LNCAP (cell line): ENCODE measurements at regions not wholly inside any gene's neighbourhood (a gene's known extent, or its start where the extent isn't known, plus 50 kb on each side); places are given as distances from the start of the nearest gene placed in this dataset.

Source experiments
- CTCF ChIP-seq: fragments of 450-650 bp; IDR thresholded peaks from 2 replicates; pipeline ENCODE4 v1.5.1; 2017; ENCODE audit warnings: mild to moderate bottlenecking

DNA sequence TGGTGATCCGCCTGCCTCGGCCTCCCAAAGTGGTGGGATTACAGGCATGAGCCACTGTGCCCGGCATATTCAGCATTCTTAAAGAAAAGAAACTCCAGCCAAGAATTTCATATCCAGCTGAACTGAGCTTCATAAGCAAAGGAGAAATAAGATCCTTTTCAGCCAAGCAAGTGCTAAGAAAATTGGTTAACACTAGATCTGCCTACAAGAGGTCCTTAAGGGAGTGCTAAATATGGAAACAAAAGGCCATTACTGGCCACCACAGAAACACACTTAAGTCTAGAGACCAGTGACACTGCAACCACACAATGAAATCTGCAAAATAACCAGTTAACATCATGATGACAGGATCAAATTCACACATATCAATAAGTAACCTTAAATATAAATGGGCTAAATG, 331.5 kb downstream of the MAN2A1 start:
- no peak for TF ChIP-seq CTCF

DNA sequence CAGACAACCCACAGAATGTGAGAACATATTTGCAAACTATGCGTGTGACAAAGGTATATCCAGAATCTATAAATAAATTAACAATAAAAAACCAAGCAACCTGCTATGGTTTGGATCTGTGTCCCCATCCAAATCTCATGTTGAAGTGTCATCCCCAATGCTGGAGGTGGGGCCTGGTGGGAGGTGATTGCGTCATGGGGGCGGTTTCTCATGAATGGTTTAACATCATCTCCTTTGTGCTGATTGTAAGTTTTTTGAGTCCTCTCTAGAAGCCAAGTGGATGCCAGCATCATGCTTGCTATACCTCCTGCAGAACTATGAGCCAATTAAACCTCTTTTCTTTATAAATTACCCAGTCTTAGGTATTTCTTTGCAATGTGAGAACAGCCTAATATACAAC, 335.4 kb downstream of the MAN2A1 start:
- TF ChIP-seq CTCF = no peak

- TF ChIP-seq CTCF = no peak
Observed at GRCh38 chr5:110027527-110028322, 338.0 kb downstream of the MAN2A1 start.

DNA sequence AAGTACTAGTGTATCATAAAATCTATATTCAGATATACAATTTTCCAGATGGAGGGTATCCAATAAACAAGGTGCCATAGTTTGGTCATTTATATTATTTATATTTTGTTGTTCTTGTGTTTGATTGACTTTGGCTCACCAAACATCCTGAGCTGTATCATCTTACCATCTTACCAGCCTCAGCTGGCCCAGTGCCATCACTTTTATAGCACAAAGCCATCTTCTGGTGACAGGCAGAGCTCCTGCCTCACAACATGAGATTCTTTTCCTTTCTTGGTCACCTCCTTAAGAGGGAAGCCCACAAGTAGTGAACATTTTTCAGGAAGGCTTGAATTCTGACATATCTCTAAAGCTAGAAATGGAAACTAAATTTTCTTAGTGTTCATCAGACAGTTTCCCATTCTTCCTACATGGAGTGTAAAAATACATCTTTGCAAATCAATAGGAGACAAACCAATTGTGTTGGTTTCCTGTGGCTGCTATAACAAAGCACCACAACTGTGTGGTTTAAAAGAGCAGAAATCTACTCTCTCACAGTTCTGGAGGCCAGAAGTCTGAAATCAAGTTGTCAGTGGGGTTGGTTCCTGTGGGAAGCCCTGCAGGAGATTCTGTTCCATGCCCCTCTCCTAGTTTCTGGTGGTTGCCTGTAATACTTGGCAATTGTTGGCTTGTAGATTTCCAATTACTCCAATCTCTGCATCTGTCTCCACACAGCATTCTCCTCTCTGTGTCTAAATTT, 341.8 kb downstream of the MAN2A1 start:
- TF ChIP-seq CTCF = no peak

GRCh38 chr5:110032376-110032775, 342.6 kb downstream of the MAN2A1 start:
- TF ChIP-seq CTCF = no peak

DNA sequence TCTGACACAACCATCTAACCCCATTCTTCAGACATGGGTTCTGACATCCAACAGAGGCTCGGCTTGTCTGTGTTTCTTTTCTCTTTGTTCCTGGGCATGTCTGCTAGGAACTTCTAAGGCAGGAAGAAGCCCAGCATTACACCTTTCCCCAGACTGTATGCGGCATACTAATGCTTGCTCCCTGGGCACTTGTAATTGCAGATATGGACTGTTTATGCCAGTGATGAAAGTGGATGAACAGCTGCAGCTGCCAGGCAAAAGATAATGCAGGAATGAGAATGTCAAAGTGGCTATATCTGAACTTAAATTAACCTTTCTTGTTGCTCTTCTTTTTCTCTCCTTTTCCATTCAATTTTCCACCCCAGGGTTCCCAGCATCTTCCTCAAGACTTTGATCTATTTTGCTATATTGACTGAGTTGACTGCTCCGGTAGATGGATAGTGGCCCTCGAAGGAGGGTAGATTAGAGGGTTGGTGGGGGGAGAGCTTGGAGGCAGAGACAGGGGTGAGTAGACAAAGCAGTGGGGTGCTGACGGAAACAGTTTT, 344.4 kb downstream of the MAN2A1 start:
- no peak for TF ChIP-seq CTCF

- TF ChIP-seq CTCF = no peak
Observed at GRCh38 chr5:110038297-110038997, 348.7 kb downstream of the MAN2A1 start.
